ENCODE measurements at regions not wholly inside any gene's neighbourhood (a gene's known extent, or its start where the extent isn't known, plus 50 kb on each side); places are given as distances from the start of the nearest gene placed in this dataset.
"Not testable (repeated sequence)": the region's sequence is repeated elsewhere in the genome, so short reads cannot be mapped to it uniquely, and the experiment has no call there.

DNA sequence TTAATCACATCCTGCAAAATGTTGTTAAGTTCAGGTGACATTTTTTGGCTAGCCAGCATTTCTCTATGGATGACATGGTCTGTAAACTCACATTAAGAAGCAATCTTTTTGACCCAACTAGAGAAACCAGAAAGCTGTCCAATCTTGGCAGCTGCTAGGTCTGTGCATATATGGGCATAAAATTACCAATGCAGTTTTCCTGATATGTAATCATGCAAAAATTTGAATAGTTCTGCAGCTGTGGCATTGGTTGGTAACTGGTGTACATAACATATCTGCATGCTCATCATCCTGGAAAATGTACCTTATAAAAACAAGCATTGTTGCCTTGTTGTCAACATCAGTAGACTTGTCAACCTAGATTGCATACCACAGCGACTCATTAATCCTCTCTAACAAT is 620.0 kb upstream of the LRFN5 start:
- TF ChIP-seq, protein P1, sequence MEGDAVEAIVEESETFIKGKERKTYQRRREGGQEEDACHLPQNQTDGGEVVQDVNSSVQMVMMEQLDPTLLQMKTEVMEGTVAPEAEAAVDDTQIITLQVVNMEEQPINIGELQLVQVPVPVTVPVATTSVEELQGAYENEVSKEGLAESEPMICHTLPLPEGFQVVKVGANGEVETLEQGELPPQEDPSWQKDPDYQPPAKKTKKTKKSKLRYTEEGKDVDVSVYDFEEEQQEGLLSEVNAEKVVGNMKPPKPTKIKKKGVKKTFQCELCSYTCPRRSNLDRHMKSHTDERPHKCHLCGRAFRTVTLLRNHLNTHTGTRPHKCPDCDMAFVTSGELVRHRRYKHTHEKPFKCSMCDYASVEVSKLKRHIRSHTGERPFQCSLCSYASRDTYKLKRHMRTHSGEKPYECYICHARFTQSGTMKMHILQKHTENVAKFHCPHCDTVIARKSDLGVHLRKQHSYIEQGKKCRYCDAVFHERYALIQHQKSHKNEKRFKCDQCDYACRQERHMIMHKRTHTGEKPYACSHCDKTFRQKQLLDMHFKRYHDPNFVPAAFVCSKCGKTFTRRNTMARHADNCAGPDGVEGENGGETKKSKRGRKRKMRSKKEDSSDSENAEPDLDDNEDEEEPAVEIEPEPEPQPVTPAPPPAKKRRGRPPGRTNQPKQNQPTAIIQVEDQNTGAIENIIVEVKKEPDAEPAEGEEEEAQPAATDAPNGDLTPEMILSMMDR (IDR thresholded peaks at IDR 0.05; ENCODE audit: insufficient read depth, missing control alignments) = no peak
- FAIRE-seq (no peak), DNase-seq (ENCODE audit: insufficient read length, low spot score) (no peak)

DNA sequence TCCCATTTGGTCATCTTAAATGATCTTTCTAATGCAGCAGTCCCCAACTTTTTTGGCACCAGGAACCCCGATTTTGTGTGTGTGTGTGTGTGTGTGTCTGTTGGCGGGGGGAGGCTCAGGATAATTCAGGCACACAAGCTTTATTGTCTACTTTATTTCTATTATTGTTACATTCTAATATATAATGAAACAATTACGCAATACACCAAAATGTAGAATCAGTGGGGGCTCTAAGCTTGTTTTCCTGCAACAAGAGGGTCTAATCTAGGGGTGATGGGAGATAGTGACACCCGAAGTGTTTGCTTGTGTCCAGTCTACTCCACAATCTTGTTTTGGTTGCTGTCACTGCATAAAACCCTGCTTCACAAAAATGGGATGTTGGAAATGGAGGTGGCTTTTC is 621.1 kb upstream of the LRFN5 start:
- DNase-seq (ENCODE audit: insufficient read length, low spot score) (no peak), FAIRE-seq (no peak)
- TF ChIP-seq, protein P1 (IDR thresholded peaks at IDR 0.05; ENCODE audit: insufficient read depth, missing control alignments) = no peak

DNA sequence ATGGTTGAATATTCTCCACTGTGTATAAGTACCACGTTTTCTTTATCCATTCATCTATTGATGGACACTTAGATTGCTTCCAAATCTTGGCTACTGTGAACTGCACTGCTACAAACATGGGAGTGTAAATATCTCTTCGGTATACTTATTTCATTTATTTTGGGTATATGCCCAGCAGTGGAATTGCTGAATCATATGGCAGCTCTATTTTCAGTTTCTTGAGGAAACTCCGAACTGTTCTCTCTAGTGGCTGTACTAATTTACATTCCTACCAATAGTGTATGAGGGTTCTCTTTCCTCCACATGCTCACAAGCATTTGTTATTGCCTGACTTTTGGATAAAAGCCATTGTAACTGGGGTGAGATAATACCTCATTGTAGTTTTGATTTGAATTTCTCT is 623.1 kb upstream of the LRFN5 start:
- no peak for FAIRE-seq
- DNase-seq (ENCODE audit: insufficient read length, low spot score) = no peak
- TF ChIP-seq, protein P1 (IDR thresholded peaks at IDR 0.05; ENCODE audit: insufficient read depth, missing control alignments) = no peak

DNA sequence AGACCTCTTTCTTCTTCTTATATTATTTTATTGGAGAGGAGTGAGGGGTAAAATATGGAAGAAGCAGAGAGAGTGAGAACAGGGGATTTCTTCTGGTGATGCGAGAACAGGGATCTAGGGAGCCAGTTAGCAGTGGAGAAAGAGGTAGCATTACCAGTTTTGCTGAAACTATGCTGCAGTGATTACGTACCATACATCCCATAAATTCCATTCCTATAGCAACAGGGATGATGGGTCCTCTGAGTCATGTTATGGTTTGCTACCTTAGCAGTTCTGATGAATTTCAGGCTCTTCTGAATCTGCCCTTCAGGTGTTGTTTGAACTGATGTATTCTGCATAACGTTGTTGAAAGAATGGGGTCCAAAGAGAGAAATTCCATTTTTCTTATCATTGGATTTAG is 625.4 kb upstream of the LRFN5 start:
- DNase-seq (ENCODE audit: insufficient read length, low spot score) (no peak), FAIRE-seq (no peak)
- TF ChIP-seq, protein P1 (IDR thresholded peaks at IDR 0.05; ENCODE audit: insufficient read depth, missing control alignments) = no peak

DNA sequence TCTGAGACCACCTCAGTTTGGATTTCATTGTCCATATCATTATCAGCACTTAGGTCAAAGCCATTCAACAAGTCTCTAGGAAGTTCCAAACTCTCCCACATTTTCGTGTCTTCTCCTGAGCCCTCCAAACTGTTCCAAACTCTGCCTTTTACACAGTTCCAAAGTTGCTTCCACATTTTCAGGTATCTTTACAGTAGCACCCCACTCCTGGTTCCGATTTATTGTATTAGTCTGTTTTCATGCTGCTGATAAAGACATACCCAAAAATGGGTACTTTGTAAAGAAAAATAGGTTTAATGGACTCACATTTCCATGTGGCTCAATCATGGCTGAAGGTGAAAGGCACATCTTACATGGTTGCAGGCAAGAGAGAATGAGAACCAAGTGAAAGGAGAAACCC is 646.4 kb upstream of the LRFN5 start:
- DNase-seq (ENCODE audit: insufficient read length, low spot score); FAIRE-seq: not testable (repeated sequence)

DNA sequence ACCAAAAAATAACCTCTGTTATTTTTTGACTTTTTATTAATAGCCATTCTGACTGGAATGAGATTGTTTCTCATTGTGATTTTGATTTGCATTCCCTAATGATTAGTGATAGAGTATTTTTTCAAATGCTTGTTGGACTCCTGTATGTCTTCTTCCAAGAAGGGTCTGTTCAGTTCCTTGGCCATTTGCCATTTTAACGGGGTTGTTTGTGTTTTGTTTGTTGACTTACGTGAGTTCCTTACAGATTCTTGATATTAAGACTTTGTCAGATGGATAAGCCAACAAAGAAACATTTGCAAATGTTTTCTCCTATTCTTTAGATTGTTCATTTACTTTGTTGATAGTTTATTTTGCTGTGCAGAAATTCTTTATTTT is 651.6 kb upstream of the LRFN5 start:
- no peak for DNase-seq (ENCODE audit: insufficient read length, low spot score)
- TF ChIP-seq, protein P1 (IDR thresholded peaks at IDR 0.05; ENCODE audit: insufficient read depth, missing control alignments) = no peak
- no peak for FAIRE-seq

DNA sequence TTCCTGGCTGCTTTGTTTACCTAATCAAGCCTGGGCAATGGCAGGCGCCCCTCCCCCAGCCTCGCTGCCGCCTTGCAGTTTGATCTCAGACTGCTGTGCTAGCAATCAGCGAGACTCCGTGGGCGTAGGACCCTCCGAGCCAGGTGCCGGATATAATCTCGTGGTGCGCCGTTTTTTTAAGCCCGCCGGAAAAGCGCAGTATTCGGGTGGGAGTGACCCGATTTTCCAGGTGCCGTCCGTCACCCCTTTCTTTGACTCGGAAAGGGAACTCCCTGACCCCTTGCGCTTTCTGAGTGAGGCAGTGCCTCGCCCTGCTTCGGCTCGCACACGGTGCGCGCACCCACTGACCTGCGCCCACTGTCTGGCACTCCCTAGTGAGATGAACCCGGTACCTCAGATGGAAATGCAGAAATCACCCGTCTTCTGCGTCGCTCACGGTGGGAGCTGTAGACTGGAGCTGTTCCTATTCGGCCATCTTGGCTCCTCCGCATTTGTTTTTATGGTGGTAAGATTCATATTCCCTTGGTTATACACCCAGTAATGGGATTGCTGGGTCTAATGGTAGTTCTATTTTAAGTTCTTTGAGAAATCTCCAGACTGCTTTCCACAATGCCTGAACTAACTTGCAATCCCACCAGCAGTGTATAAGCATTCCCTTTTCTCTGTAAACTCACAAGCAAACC is 652.1 kb upstream of the LRFN5 start:
- FAIRE-seq; DNase-seq (ENCODE audit: insufficient read length, low spot score): not testable (repeated sequence)

DNA sequence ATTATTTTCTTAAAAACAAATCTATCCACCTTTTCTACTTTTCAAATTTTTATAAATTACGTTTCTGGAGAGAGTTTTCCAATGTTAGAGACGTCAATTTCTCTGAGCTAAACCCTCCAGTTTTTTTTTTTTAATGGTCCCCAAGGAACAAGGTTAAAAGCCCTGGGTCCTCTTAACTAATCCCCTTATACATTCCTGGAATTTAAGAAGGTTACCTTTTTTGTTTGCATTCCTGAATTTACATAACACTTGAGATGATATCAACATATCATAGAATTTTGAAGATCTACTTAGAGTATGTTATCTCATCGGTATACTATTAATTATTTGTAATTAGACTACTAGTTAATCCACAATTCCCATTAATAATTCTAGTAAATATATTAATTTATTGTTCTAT is 662.2 kb upstream of the LRFN5 start:
- no peak for DNase-seq (ENCODE audit: insufficient read length, low spot score)
- TF ChIP-seq, protein P1 (IDR thresholded peaks at IDR 0.05; ENCODE audit: insufficient read depth, missing control alignments) = no peak
- no peak for FAIRE-seq
